ENCODE measurements at regions not wholly inside any gene's neighbourhood (a gene's known extent, or its start where the extent isn't known, plus 50 kb on each side); places are given as distances from the start of the nearest gene placed in this dataset.
A peak's percentile ranks its signal among the peaks of the same experiment; 100 is the strongest.

DNA sequence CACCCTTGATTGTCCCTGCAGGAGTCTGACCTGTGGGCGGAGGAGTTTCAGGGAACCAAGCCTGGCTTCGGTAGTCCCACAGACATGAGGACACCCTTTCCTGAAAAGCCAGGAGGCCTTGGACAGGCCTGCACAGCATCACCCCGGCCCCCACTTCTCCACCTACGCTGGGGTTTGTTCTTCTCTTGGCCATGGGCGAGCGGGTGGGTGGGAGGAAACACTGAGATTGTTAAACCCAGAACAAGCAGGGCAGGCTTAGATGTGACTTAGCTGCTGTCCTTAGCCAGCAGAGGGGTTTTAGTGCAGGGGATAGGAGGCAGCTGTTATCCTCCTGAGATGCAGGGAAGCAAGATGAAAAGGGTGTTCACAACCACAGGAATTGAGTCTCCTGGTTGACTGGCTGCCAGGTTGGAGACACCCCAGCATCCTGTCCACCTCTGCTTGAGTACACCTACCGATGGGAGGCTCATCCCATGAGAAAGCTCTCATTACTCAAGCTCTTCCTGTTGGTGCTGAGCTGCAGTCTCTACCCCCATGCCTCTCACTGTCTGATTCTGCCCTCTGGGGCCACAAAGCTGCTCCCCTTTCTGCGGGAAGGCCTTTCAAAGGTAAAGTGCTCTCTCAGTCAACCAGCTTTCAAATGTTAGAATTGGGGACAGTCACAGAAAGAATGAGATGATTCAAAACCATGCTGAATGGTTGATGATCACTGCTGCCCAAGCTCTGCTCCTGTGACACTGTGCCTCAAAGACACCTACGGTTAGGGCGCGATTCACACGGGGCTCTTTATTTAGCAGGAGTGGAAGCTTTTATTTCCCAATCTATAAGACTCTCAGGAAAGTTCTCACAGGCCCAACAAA, 86.3 kb downstream of the IRF2BPL start:
- TF ChIP-seq, protein P1, sequence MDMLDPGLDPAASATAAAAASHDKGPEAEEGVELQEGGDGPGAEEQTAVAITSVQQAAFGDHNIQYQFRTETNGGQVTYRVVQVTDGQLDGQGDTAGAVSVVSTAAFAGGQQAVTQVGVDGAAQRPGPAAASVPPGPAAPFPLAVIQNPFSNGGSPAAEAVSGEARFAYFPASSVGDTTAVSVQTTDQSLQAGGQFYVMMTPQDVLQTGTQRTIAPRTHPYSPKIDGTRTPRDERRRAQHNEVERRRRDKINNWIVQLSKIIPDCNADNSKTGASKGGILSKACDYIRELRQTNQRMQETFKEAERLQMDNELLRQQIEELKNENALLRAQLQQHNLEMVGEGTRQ (IDR thresholded peaks at IDR 0.05) = no peak
- TF ChIP-seq HOXA7 (CRISPR knock-in tag; IDR thresholded peaks at IDR 0.05) (no peak), EP300 (IDR thresholded peaks at IDR 0.05) (no peak), JUN (IDR thresholded peaks at IDR 0.05) (no peak)
- FAIRE-seq (no peak), ATAC-seq (peak in 1 of 2 experiments; percentile 10; a peak in 3 of 6 replicates), DNase-seq (ENCODE audit: low read depth in 1 of 2, low spot score in 1 of 2) (no peak)
- Histone ChIP-seq H3K4me1 (peaks cover 51% of the 10 kb centered on the region), H3K4me2 (no peak overlapping the region), H3K4me3 (no peak overlapping the region), H3K27ac (peak overlapping the region; percentile 27 to 68; a peak in 4 of 6 replicates), H3K9me3 (no peaks in the 10 kb centered on the region)
- ChIA-PET CTCF (interaction anchor here (1.1 to 39.5 kb wide), 9 partner anchors 13 to 128 kb away, joined by 3 to 678 read pairs (median 5); no protein-coding TSS in a partner anchor), POLR2A (interaction anchor here (0.5 to 2.1 kb wide), 5 partner anchors 11 to 98 kb away, joined by 5 to 7 read pairs (median 6); no protein-coding TSS in a partner anchor)
- WGBS (ENCODE audit: missing lambda C conversion rate) = 72% methylated on average over 12 of the region's 12 CpGs

DNA sequence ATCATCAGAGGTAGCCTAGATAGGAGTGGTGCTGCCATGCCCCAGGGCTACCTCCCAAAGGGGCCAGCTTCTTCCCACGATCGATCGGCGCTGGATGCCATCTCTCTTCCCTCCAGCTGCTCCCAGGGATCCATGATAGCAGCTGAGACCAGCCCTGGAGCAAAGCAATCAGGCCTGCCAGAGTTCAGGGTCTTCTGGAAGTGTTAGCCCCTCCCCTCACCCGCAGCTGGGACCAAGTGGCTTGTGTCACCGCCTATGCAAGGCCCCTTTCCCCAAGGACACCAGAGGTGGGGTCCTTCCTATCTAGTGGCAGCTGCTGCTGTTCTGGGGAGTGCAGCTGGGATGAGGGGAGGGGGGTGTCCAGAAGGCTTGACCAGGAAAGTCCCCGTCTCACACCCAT, 87.0 kb downstream of the IRF2BPL start:
- no peak overlapping the region for H3K4me3 ChIP-seq
- no peaks in the 10 kb centered on the region for H3K9me3 ChIP-seq
- DNase-seq (ENCODE audit: low read depth in 1 of 2, low spot score in 1 of 2) (no peak), FAIRE-seq (no peak), ATAC-seq (no peak)
- CTCF ChIA-PET = interaction anchor here (1.2 to 39.5 kb wide), 5 partner anchors 12 to 129 kb away, joined by 3 to 678 read pairs (median 7); no protein-coding TSS in a partner anchor
- H3K4me2 ChIP-seq = no peak overlapping the region
- H3K4me1 ChIP-seq = peaks cover 51% of the 10 kb centered on the region
- POLR2A ChIA-PET = interaction anchor here (0.5 to 2.1 kb wide), 5 partner anchors 12 to 98 kb away, joined by 5 to 7 read pairs (median 6); no protein-coding TSS in a partner anchor
- 95% methylated on average over 7 of the region's 7 CpGs for WGBS (ENCODE audit: missing lambda C conversion rate)
- peak overlapping the region in 1 of 2 experiments; percentile 68; a peak in 3 of 6 replicates for H3K27ac ChIP-seq
- TF ChIP-seq EHF (CRISPR knock-in tag; IDR thresholded peaks at IDR 0.05) = no peak
- no peak for TF ChIP-seq HOXA7 (CRISPR knock-in tag; IDR thresholded peaks at IDR 0.05)
- TF ChIP-seq, protein P2, sequence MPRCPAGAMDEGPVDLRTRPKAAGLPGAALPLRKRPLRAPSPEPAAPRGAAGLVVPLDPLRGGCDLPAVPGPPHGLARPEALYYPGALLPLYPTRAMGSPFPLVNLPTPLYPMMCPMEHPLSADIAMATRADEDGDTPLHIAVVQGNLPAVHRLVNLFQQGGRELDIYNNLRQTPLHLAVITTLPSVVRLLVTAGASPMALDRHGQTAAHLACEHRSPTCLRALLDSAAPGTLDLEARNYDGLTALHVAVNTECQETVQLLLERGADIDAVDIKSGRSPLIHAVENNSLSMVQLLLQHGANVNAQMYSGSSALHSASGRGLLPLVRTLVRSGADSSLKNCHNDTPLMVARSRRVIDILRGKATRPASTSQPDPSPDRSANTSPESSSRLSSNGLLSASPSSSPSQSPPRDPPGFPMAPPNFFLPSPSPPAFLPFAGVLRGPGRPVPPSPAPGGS (IDR thresholded peaks at IDR 0.05) = no peak
- TF ChIP-seq, protein P3, sequence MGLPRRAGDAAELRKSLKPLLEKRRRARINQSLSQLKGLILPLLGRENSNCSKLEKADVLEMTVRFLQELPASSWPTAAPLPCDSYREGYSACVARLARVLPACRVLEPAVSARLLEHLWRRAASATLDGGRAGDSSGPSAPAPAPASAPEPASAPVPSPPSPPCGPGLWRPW (IDR thresholded peaks at IDR 0.05) = no peak
- TF ChIP-seq, protein P1 (IDR thresholded peaks at IDR 0.05) = no peak
- no peak for TF ChIP-seq RARB (CRISPR knock-in tag; IDR thresholded peaks at IDR 0.05)
- TF ChIP-seq CBX2 (IDR thresholded peaks at IDR 0.05; ENCODE audit: borderline replicate concordance, low read depth) = no peak

DNA sequence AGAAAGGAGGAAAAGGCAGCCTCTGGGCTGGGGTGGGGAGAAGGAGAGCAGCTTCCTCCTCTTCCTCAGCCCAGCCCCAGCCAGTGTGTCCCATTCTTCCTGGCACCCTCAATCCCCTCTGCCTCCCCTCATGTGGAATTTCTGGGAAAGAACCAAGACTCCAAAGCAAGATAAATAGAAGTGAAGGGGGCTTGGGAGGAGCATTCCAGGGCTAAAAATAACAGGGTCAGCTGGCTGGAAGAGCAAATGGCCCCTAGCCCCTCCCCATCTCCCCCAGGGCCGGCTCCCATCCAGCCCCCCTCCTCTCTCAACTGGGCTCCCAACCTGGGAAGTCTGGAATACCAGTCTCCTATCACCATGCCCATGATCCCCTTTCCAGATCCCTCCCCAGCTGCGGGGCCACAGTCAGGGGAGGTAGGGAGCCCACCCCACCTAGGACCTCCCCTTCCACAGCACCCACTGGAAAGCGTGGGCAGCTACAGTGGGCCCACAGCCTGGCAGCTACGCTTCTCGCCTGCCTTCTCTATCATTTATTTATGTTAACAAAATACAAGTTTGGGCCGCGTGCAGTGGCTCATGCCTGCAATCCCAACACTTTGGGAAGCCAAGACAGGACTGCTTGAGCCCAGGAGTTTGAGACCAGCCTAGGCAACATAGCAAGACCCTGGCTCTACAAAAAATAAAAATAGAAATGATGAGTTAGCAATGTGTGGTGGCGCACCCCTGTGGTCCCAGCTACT, 88.3 kb downstream of the IRF2BPL start:
- Histone ChIP-seq H3K27ac (peak overlapping the region; percentile 2 to 65; a peak in 4 of 6 replicates), H3K9me3 (no peaks in the 10 kb centered on the region), H3K4me3 (no peak overlapping the region), H3K4me2 (no peak overlapping the region), H3K4me1 (peaks cover 39% of the 10 kb centered on the region)
- ChIA-PET CTCF (interaction anchor here (1.1 to 39.5 kb wide), 5 partner anchors 14 to 131 kb away, joined by 3 to 678 read pairs (median 3); no protein-coding TSS in a partner anchor), POLR2A (no interaction called here)
- WGBS (ENCODE audit: missing lambda C conversion rate) = 84% methylated on average over 8 of the region's 8 CpGs
- FAIRE-seq (no peak), ATAC-seq (no peak), DNase-seq (ENCODE audit: low read depth in 1 of 2, low spot score in 1 of 2) (no peak)
- no peak for TF ChIP-seq NFE2L2 (conservative IDR thresholded peaks at IDR 0.05; ENCODE audit: low read length)
- TF ChIP-seq RNF2 (IDR thresholded peaks at IDR 0.05; ENCODE audit: borderline replicate concordance, low read depth) = no peak
- no peak for TF ChIP-seq MYC (IDR thresholded peaks at IDR 0.05; ENCODE audit: borderline replicate concordance, low read length)
- TF ChIP-seq, protein P4, sequence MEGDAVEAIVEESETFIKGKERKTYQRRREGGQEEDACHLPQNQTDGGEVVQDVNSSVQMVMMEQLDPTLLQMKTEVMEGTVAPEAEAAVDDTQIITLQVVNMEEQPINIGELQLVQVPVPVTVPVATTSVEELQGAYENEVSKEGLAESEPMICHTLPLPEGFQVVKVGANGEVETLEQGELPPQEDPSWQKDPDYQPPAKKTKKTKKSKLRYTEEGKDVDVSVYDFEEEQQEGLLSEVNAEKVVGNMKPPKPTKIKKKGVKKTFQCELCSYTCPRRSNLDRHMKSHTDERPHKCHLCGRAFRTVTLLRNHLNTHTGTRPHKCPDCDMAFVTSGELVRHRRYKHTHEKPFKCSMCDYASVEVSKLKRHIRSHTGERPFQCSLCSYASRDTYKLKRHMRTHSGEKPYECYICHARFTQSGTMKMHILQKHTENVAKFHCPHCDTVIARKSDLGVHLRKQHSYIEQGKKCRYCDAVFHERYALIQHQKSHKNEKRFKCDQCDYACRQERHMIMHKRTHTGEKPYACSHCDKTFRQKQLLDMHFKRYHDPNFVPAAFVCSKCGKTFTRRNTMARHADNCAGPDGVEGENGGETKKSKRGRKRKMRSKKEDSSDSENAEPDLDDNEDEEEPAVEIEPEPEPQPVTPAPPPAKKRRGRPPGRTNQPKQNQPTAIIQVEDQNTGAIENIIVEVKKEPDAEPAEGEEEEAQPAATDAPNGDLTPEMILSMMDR (IDR thresholded peaks at IDR 0.05) = no peak
- no peak for TF ChIP-seq CHD4 (IDR thresholded peaks at IDR 0.05; ENCODE audit: borderline replicate concordance)
- TF ChIP-seq CBX2 (IDR thresholded peaks at IDR 0.05; ENCODE audit: borderline replicate concordance, low read depth) = no peak
- TF ChIP-seq, protein P5, sequence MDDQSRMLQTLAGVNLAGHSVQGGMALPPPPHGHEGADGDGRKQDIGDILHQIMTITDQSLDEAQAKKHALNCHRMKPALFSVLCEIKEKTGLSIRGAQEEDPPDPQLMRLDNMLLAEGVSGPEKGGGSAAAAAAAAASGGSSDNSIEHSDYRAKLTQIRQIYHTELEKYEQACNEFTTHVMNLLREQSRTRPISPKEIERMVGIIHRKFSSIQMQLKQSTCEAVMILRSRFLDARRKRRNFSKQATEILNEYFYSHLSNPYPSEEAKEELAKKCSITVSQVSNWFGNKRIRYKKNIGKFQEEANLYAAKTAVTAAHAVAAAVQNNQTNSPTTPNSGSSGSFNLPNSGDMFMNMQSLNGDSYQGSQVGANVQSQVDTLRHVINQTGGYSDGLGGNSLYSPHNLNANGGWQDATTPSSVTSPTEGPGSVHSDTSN (IDR thresholded peaks at IDR 0.05) = no peak
- no peak for TF ChIP-seq EP300 (IDR thresholded peaks at IDR 0.05)
- no peak for TF ChIP-seq FOXS1 (CRISPR knock-in tag; IDR thresholded peaks at IDR 0.05)
- TF ChIP-seq, protein P2 (IDR thresholded peaks at IDR 0.05) = no peak
- TF ChIP-seq PHF8 (IDR thresholded peaks at IDR 0.05; ENCODE audit: borderline replicate concordance, low read depth) = no peak
- TF ChIP-seq, protein P6, sequence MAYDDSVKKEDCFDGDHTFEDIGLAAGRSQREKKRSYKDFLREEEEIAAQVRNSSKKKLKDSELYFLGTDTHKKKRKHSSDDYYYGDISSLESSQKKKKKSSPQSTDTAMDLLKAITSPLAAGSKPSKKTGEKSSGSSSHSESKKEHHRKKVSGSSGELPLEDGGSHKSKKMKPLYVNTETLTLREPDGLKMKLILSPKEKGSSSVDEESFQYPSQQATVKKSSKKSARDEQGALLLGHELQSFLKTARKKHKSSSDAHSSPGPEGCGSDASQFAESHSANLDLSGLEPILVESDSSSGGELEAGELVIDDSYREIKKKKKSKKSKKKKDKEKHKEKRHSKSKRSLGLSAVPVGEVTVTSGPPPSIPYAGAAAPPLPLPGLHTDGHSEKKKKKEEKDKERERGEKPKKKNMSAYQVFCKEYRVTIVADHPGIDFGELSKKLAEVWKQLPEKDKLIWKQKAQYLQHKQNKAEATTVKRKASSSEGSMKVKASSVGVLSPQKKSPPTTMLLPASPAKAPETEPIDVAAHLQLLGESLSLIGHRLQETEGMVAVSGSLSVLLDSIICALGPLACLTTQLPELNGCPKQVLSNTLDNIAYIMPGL (CRISPR knock-in tag; IDR thresholded peaks at IDR 0.05; ENCODE audit: borderline replicate concordance) = no peak
